ENCODE measurements at regions not wholly inside any gene's neighbourhood (a gene's known extent, or its start where the extent isn't known, plus 50 kb on each side); places are given as distances from the start of the nearest gene placed in this dataset.

DNA sequence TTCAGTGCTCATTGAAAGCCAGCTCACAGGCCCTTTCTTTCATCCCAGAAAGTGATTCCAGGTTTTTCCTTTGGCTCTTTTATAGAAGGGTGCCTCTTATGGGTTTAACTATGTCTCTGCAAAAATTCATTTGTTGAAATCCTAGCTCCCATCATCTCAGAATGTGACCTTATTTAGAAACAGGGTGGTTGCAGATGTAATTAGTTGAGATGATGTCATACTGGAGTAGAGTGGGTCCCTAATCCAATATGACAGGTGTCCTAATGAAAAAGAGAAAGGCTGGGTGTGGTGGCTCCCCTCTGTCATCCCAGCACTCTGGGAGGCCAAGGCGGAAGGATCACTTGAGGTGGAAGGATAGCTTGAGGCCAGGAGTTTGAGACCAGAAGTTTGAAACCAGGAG is 64.2 kb upstream of the FAM20A start:
- no peaks in the 10 kb centered on the region for H3K4me1 ChIP-seq (ENCODE audit: control insufficient read depth, insufficient read depth, low read length)
- ATAC-seq (no peak), FAIRE-seq (no peak), DNase-seq (ENCODE audit: low read depth, low spot score) (no peak)
- in situ Hi-C loops (cut with MboI) (no loop called here), intact Hi-C loops (cut with micrococcal nuclease; ENCODE audit: unreplicated experiment) (no loop called here)
- H4K20me1 ChIP-seq (ENCODE audit: control insufficient read depth, insufficient read depth), result no peaks in the 10 kb centered on the region
- H3K79me2 ChIP-seq (ENCODE audit: control insufficient read depth, insufficient read depth, low read length), result no peaks in the 10 kb centered on the region
- no peaks in the 10 kb centered on the region for H3K9me3 ChIP-seq (replicated peaks; ENCODE audit: control insufficient read depth, insufficient read depth, low read length)
- no peak for TF ChIP-seq MTA2 (IDR thresholded peaks at IDR 0.05; ENCODE audit: low read depth)
- no peak for TF ChIP-seq LARP7 (IDR thresholded peaks at IDR 0.05)
- TF ChIP-seq CBFB (IDR thresholded peaks at IDR 0.05; ENCODE audit: low read depth), result no peak
- no peak for TF ChIP-seq TARDBP (IDR thresholded peaks at IDR 0.05; ENCODE audit: borderline replicate concordance)
- no peak for TF ChIP-seq GABPA (IDR thresholded peaks at IDR 0.05; ENCODE audit: low read depth)
- TF ChIP-seq, protein P1, sequence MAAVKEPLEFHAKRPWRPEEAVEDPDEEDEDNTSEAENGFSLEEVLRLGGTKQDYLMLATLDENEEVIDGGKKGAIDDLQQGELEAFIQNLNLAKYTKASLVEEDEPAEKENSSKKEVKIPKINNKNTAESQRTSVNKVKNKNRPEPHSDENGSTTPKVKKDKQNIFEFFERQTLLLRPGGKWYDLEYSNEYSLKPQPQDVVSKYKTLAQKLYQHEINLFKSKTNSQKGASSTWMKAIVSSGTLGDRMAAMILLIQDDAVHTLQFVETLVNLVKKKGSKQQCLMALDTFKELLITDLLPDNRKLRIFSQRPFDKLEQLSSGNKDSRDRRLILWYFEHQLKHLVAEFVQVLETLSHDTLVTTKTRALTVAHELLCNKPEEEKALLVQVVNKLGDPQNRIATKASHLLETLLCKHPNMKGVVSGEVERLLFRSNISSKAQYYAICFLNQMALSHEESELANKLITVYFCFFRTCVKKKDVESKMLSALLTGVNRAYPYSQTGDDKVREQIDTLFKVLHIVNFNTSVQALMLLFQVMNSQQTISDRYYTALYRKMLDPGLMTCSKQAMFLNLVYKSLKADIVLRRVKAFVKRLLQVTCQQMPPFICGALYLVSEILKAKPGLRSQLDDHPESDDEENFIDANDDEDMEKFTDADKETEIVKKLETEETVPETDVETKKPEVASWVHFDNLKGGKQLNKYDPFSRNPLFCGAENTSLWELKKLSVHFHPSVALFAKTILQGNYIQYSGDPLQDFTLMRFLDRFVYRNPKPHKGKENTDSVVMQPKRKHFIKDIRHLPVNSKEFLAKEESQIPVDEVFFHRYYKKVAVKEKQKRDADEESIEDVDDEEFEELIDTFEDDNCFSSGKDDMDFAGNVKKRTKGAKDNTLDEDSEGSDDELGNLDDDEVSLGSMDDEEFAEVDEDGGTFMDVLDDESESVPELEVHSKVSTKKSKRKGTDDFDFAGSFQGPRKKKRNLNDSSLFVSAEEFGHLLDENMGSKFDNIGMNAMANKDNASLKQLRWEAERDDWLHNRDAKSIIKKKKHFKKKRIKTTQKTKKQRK (IDR thresholded peaks at IDR 0.05; ENCODE audit: low read depth, low read length), result no peak
- TF ChIP-seq ZSCAN29 (IDR thresholded peaks at IDR 0.05), result no peak
- TF ChIP-seq ZZZ3 (IDR thresholded peaks at IDR 0.05; ENCODE audit: control insufficient read depth, insufficient read length, low read depth), result no peak
- no peak for TF ChIP-seq BRCA1 (IDR thresholded peaks at IDR 0.05; ENCODE audit: low read depth, low read length)
- no peak for TF ChIP-seq TCF3 (IDR thresholded peaks at IDR 0.05; ENCODE audit: borderline replicate concordance, insufficient read depth, low read depth, low read length)
- no peak for TF ChIP-seq ZNF24 (IDR thresholded peaks at IDR 0.05)
- no peak for TF ChIP-seq POLR2A (IDR thresholded peaks at IDR 0.05; ENCODE audit: low read depth, low read length)
- TF ChIP-seq POLR2AphosphoS5 (IDR thresholded peaks at IDR 0.05; ENCODE audit: low read length), result no peak
- H3K27ac ChIP-seq (ENCODE audit: control insufficient read depth, insufficient read depth), result no peak overlapping the region
- WGBS (ENCODE audit: insufficient coverage, insufficient replicate concordance, low lambda C conversion rate, missing lambda C conversion rate), result 78% methylated on average over 1 of the region's 1 CpG
- H3K9ac ChIP-seq (ENCODE audit: control insufficient read depth, insufficient read depth, low read length), result no peak overlapping the region
- H3K4me3 ChIP-seq, result no peak overlapping the region
- SMC1A ChIA-PET (ENCODE audit: uncharacterized antibody, unreplicated experiment), result no interaction called here
- no peaks in the 10 kb centered on the region for H3K36me3 ChIP-seq (ENCODE audit: control insufficient read depth in 2 of 2, insufficient read depth in 2 of 2, low read length in 1 of 2)
- RAD21 ChIA-PET (ENCODE audit: unreplicated experiment), result no interaction called here
- POLR2A ChIA-PET, result no interaction called here
- no TSS peak for BruUV-seq (replicated peaks)
- H3K27me3 ChIP-seq (replicated peaks in 1 of 2; ENCODE audit: control insufficient read depth in 2 of 2, insufficient read depth in 2 of 2, low read length in 1 of 2), result no peaks in the 10 kb centered on the region
- no peak overlapping the region for H2AFZ ChIP-seq (ENCODE audit: control insufficient read depth, low read depth, low read length)
- CTCF ChIA-PET, result no interaction called here
- no peak overlapping the region for H3K4me2 ChIP-seq (ENCODE audit: control insufficient read depth, insufficient read depth)
